ENCODE measurements at regions not wholly inside any gene's neighbourhood (a gene's known extent, or its start where the extent isn't known, plus 50 kb on each side); places are given as distances from the start of the nearest gene placed in this dataset.

GRCh38 chr14:53807108-53807507 lies 149.5 kb downstream of the BMP4 start:
- no peak for DNase-seq

GRCh38 chr14:53796734-53797133 lies 159.9 kb downstream of the BMP4 start:
- no peak for DNase-seq

GRCh38 chr14:53793790-53794505 lies 162.7 kb downstream of the BMP4 start:
- no peak for DNase-seq

- DNase-seq = no peak
Measured at GRCh38 chr14:53792909-53793308, 163.7 kb downstream of the BMP4 start.

GRCh38 chr14:53790731-53791500 lies 165.7 kb downstream of the BMP4 start:
- no peak for DNase-seq

GRCh38 chr14:53788566-53788965 lies 168.1 kb downstream of the BMP4 start:
- DNase-seq = no peak

GRCh38 chr14:53786045-53786444 lies 170.6 kb downstream of the BMP4 start:
- no peak for DNase-seq

- no peak for DNase-seq
Measured at GRCh38 chr14:53784688-53785087, 171.9 kb downstream of the BMP4 start.

GRCh38 chr14:53783256-53783655 lies 173.4 kb downstream of the BMP4 start:
- no peak for DNase-seq

- no peak for DNase-seq
Measured at GRCh38 chr14:53780051-53780555, 176.5 kb downstream of the BMP4 start.

- DNase-seq = no peak
Measured at GRCh38 chr14:53779301-53779700, 177.3 kb downstream of the BMP4 start.

GRCh38 chr14:53778263-53778662 lies 178.4 kb downstream of the BMP4 start:
- DNase-seq = no peak

- no peak for DNase-seq
Measured at GRCh38 chr14:53772936-53773335, 183.7 kb downstream of the BMP4 start.

- no peak for DNase-seq
Measured at GRCh38 chr14:53767566-53767965, 189.1 kb downstream of the BMP4 start.

- DNase-seq = no peak
Measured at GRCh38 chr14:53766601-53767000, 190.0 kb downstream of the BMP4 start.

- DNase-seq = no peak
Measured at GRCh38 chr14:53766106-53766505, 190.5 kb downstream of the BMP4 start.

GRCh38 chr14:53764846-53765245 lies 191.8 kb downstream of the BMP4 start:
- no peak for DNase-seq

GRCh38 chr14:53758141-53758540 lies 198.5 kb downstream of the BMP4 start:
- no peak for DNase-seq

GRCh38 chr14:53757732-53758131 lies 198.9 kb downstream of the BMP4 start:
- no peak for DNase-seq

GRCh38 chr14:53751650-53752049 lies 205.0 kb downstream of the BMP4 start:
- no peak for DNase-seq

- no peak for DNase-seq
Measured at GRCh38 chr14:53748691-53749090, 207.9 kb downstream of the BMP4 start.

GRCh38 chr14:53744857-53745256 lies 211.8 kb downstream of the BMP4 start:
- DNase-seq = no peak

GRCh38 chr14:53743371-53743770 lies 213.3 kb downstream of the BMP4 start:
- DNase-seq = no peak

GRCh38 chr14:53742233-53742620 lies 214.4 kb downstream of the BMP4 start:
- no peak for DNase-seq

Data from effector CD4-positive, alpha-beta T cell (primary cell).